ENCODE measurements at regions not wholly inside any gene's neighbourhood (a gene's known extent, or its start where the extent isn't known, plus 50 kb on each side); places are given as distances from the start of the nearest gene placed in this dataset.

- no peaks in the 10 kb centered on the region for H3K36me3 Mint-ChIP-seq (ENCODE audit: low read depth)
- H3K4me3 Mint-ChIP-seq: no peak overlapping the region
- no peak for DNase-seq
- intact Hi-C loops (cut with micrococcal nuclease): no loop called here
- CTCF ChIA-PET: no interaction called here
- no peaks in the 10 kb centered on the region for H3K27me3 Mint-ChIP-seq (ENCODE audit: low read depth)
- peaks cover 3% of the 10 kb centered on the region for H3K9me3 Mint-ChIP-seq
- no peak overlapping the region for H3K27ac Mint-ChIP-seq
- H3K4me1 Mint-ChIP-seq (ENCODE audit: low read depth): peaks cover 2% of the 10 kb centered on the region
These were observed 805.5 kb downstream of the EFNA5 start for GRCh38 chr5:106865279-106865678.

DNA sequence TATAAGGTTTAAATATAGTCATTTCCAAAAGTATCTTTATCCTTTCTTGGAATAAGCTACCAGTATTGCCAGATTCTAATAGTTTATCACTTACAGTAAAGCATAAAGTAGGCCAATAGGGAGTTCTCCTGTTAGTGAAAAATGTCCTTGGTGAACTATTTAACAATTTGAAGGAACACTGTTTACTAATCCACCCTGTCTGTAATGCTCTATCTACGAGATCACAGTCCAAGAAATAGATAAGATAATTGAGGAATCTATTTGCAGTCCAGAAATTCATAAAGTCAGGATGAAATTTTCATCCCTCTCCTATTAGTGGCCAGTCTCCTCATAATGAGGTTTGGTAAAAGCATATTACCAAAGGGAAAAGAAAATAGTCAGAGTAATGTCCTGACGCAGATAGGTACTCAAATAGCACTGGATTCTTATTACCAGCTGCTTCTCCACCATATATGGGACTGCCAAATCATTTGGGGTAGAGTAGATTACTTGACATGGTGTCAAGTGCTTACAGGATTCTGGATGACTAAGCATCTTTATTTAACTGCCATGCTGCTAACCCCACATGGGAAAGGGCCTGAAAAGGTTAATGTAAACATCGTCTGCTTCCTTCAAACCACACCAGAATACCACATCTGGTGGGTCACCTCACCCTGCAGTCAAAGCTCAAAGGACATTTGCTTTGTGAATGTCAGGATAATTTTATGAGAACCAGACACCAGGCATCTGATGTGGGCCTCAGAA lies 808.1 kb downstream of the EFNA5 start:
- no peak overlapping the region for H3K27ac Mint-ChIP-seq
- CTCF ChIA-PET: no interaction called here
- peaks cover 2% of the 10 kb centered on the region for H3K4me1 Mint-ChIP-seq (ENCODE audit: low read depth)
- H3K36me3 Mint-ChIP-seq (ENCODE audit: low read depth): no peaks in the 10 kb centered on the region
- DNase-seq: no peak
- no peak overlapping the region for H3K4me3 Mint-ChIP-seq
- no peaks in the 10 kb centered on the region for H3K27me3 Mint-ChIP-seq (ENCODE audit: low read depth)
- H3K9me3 Mint-ChIP-seq: peaks cover 3% of the 10 kb centered on the region
- intact Hi-C loops (cut with micrococcal nuclease): no loop called here

DNA sequence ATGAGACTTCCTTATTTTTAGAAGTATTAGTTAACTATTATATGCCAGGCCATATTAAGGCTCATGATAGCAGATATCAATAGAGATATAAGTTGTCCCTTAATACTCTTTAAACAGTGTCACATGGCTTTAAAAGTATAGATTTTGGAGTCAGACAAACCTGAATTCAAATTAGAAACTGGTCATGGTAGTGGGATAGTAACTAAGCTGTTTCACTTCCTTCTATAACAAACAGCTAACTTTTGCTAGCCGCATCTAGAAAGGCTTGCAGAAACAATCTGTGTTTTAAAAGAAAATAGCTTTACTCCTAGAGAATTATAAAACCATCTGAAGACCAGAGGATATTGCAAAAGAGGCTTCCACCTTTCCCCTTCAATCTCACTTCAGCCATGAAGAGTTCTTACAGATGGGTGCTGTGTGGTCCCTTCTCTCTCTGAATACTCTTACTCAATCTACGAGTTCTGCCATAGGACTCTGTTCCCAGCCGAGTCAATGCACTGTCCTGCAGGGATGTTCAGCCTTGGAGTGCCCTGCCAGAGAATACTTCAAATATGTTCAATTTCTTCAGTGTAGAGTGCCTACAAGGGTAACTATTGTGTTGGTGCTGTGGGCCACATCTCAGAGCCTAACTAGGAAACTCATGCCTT lies 810.2 kb downstream of the EFNA5 start:
- no peaks in the 10 kb centered on the region for H3K27me3 Mint-ChIP-seq (ENCODE audit: low read depth)

GRCh38 chr5:106858616-106859015 lies 812.1 kb downstream of the EFNA5 start:
- H3K4me1 Mint-ChIP-seq (ENCODE audit: low read depth): no peaks in the 10 kb centered on the region
- DNase-seq: no peak
- peaks cover 3% of the 10 kb centered on the region for H3K9me3 Mint-ChIP-seq
- no peaks in the 10 kb centered on the region for H3K27me3 Mint-ChIP-seq (ENCODE audit: low read depth)
- intact Hi-C loops (cut with micrococcal nuclease): no loop called here
- H3K36me3 Mint-ChIP-seq (ENCODE audit: low read depth): no peaks in the 10 kb centered on the region
- CTCF ChIA-PET: interaction anchor here (0.6 to 1.1 kb wide), 2 partner anchors 17 to 656 kb away, joined by 4 read pairs; no protein-coding TSS in a partner anchor
- no peak overlapping the region for H3K4me3 Mint-ChIP-seq
- no peak overlapping the region for H3K27ac Mint-ChIP-seq

More for the DNA sequence above, 810.2 kb downstream of the EFNA5 start:
- CTCF ChIA-PET: no interaction called here
- no peak for DNase-seq
- no peak overlapping the region for H3K4me3 Mint-ChIP-seq
- peaks cover 3% of the 10 kb centered on the region for H3K9me3 Mint-ChIP-seq
- no peak overlapping the region for H3K27ac Mint-ChIP-seq
- H3K4me1 Mint-ChIP-seq (ENCODE audit: low read depth): peaks cover 2% of the 10 kb centered on the region
- intact Hi-C loops (cut with micrococcal nuclease): no loop called here
- H3K36me3 Mint-ChIP-seq (ENCODE audit: low read depth): no peaks in the 10 kb centered on the region

GRCh38 chr5:106854922-106855321 lies 815.8 kb downstream of the EFNA5 start:
- CTCF ChIA-PET: no interaction called here
- intact Hi-C loops (cut with micrococcal nuclease): no loop called here
- H3K36me3 Mint-ChIP-seq (ENCODE audit: low read depth): no peaks in the 10 kb centered on the region
- H3K27me3 Mint-ChIP-seq (ENCODE audit: low read depth): no peaks in the 10 kb centered on the region
- H3K27ac Mint-ChIP-seq: no peak overlapping the region
- no peaks in the 10 kb centered on the region for H3K9me3 Mint-ChIP-seq
- DNase-seq: no peak
- no peak overlapping the region for H3K4me3 Mint-ChIP-seq
- H3K4me1 Mint-ChIP-seq (ENCODE audit: low read depth): no peaks in the 10 kb centered on the region

GRCh38 chr5:106854105-106854687 lies 816.5 kb downstream of the EFNA5 start:
- no peaks in the 10 kb centered on the region for H3K36me3 Mint-ChIP-seq (ENCODE audit: low read depth)
- no peaks in the 10 kb centered on the region for H3K27me3 Mint-ChIP-seq (ENCODE audit: low read depth)
- H3K27ac Mint-ChIP-seq: no peak overlapping the region
- DNase-seq: no peak
- CTCF ChIA-PET: interaction anchor here (0.6 kb wide), 1 partner anchor 362 kb away, joined by 3 read pairs; no protein-coding TSS in a partner anchor
- intact Hi-C loops (cut with micrococcal nuclease): no loop called here
- H3K4me1 Mint-ChIP-seq (ENCODE audit: low read depth): no peaks in the 10 kb centered on the region
- H3K9me3 Mint-ChIP-seq: no peaks in the 10 kb centered on the region
- H3K4me3 Mint-ChIP-seq: no peak overlapping the region

- intact Hi-C loops (cut with micrococcal nuclease): no loop called here
- H3K9me3 Mint-ChIP-seq: no peaks in the 10 kb centered on the region
- no peak overlapping the region for H3K4me3 Mint-ChIP-seq
These were observed 817.5 kb downstream of the EFNA5 start for GRCh38 chr5:106853266-106853665.

DNA sequence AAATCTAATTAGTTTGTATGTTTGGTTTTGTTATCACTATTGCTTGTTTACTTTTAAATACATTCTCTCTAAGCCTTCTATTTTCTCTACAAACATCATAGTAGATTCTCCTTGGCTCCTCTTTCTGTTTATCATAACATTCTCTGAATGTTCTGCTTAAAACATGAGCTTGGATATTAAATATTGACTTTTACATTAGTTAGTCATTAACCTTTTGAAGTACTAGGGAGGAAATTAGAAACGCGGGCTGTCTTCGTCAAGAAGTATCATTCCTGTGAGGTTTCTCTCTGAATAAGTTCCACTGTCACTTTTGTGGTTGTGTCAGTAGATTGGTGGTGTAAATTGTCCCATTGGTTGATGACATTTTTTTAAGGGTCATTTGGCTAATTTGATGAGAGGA lies 821.5 kb downstream of the EFNA5 start:
- intact Hi-C loops (cut with micrococcal nuclease): no loop called here
- DNase-seq: no peak
- no peaks in the 10 kb centered on the region for H3K27me3 Mint-ChIP-seq (ENCODE audit: low read depth)
- H3K27ac Mint-ChIP-seq: no peak overlapping the region
- H3K4me3 Mint-ChIP-seq: no peak overlapping the region
- no peaks in the 10 kb centered on the region for H3K36me3 Mint-ChIP-seq (ENCODE audit: low read depth)
- H3K4me1 Mint-ChIP-seq (ENCODE audit: low read depth): no peaks in the 10 kb centered on the region
- CTCF ChIA-PET: no interaction called here
- H3K9me3 Mint-ChIP-seq: no peaks in the 10 kb centered on the region

More at GRCh38 chr5:106853266-106853665, 817.5 kb downstream of the EFNA5 start:
- Mint-ChIP-seq H3K36me3 (ENCODE audit: low read depth) (no peaks in the 10 kb centered on the region), H3K4me1 (ENCODE audit: low read depth) (no peaks in the 10 kb centered on the region), H3K27me3 (ENCODE audit: low read depth) (no peaks in the 10 kb centered on the region), H3K27ac (no peak overlapping the region)
- CTCF ChIA-PET: no interaction called here
- no peak for DNase-seq

GRCh38 chr5:106843812-106844416 lies 826.8 kb downstream of the EFNA5 start:
- Mint-ChIP-seq H3K4me3 (no peak overlapping the region), H3K4me1 (ENCODE audit: low read depth) (no peaks in the 10 kb centered on the region), H3K27ac (no peak overlapping the region), H3K27me3 (ENCODE audit: low read depth) (no peaks in the 10 kb centered on the region), H3K36me3 (ENCODE audit: low read depth) (no peaks in the 10 kb centered on the region), H3K9me3 (peaks cover 4% of the 10 kb centered on the region)
- no peak for DNase-seq
- CTCF ChIA-PET: interaction anchor here (0.7 kb wide), 1 partner anchor 72 kb away, joined by 3 read pairs; no protein-coding TSS in a partner anchor
- intact Hi-C loops (cut with micrococcal nuclease): no loop called here

DNA sequence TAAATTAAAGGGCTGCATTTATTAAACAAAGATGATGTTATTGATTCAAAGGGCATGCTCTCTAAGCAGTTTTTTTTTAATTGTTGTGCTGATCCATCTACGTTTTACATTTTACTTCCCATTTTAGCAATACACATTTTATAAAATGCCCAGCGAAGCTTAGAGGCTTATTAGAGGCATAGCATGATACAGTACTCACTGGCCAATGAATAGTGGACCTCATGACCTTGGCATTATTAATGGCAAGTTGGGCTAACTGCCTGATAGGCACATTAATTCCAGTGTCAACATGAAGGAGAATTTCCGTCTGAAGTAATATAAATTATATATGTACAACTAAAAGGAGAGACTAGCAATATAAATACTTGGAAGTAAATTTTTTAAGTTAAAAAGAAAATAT lies 837.2 kb downstream of the EFNA5 start:
- DNase-seq: no peak
- H3K36me3 Mint-ChIP-seq (ENCODE audit: low read depth): no peaks in the 10 kb centered on the region
- H3K4me1 Mint-ChIP-seq (ENCODE audit: low read depth): no peaks in the 10 kb centered on the region
- peaks cover 2% of the 10 kb centered on the region for H3K9me3 Mint-ChIP-seq
- intact Hi-C loops (cut with micrococcal nuclease): no loop called here
- no peaks in the 10 kb centered on the region for H3K27me3 Mint-ChIP-seq (ENCODE audit: low read depth)
- CTCF ChIA-PET: no interaction called here
- no peak overlapping the region for H3K4me3 Mint-ChIP-seq
- no peak overlapping the region for H3K27ac Mint-ChIP-seq

DNA sequence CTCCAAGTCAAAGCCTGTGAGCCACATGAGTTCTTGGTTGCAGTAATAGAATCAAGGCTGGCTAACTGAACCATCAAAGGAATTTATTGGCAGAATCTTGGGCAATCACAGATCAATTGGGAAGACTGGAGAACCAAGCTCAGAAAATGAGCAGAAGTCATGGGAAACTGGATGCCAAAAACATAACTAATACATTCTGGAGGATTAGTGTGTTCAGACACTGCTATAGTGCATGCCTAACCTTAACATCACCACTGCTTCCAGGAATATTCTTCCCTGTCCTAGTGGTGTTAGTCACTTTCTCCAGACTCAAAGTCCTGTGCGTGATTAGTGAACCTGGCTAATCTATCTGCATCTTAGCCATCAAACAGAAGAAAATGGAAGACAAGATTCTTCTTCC lies 843.7 kb downstream of the EFNA5 start:
- H3K27me3 Mint-ChIP-seq (ENCODE audit: low read depth): no peaks in the 10 kb centered on the region
- intact Hi-C loops (cut with micrococcal nuclease): no loop called here
- H3K4me3 Mint-ChIP-seq: no peak overlapping the region
- no peaks in the 10 kb centered on the region for H3K36me3 Mint-ChIP-seq (ENCODE audit: low read depth)
- H3K9me3 Mint-ChIP-seq: peaks cover 4% of the 10 kb centered on the region
- CTCF ChIA-PET: no interaction called here
- H3K27ac Mint-ChIP-seq: no peak overlapping the region
- no peaks in the 10 kb centered on the region for H3K4me1 Mint-ChIP-seq (ENCODE audit: low read depth)
- no peak for DNase-seq

GRCh38 chr5:106825374-106825773 lies 845.4 kb downstream of the EFNA5 start:
- DNase-seq: no peak
- Mint-ChIP-seq H3K4me3 (no peak overlapping the region), H3K27me3 (ENCODE audit: low read depth) (no peaks in the 10 kb centered on the region), H3K27ac (no peak overlapping the region), H3K9me3 (peaks cover 4% of the 10 kb centered on the region), H3K4me1 (ENCODE audit: low read depth) (no peaks in the 10 kb centered on the region), H3K36me3 (ENCODE audit: low read depth) (no peaks in the 10 kb centered on the region)
- CTCF ChIA-PET: no interaction called here
- intact Hi-C loops (cut with micrococcal nuclease): no loop called here

Measured in activated naive CD4-positive, alpha-beta T cell treated with anti-CD3 and anti-CD28 coated beads for 36 hours (primary cell).